ENCODE measurements at regions not wholly inside any gene's neighbourhood (a gene's known extent, or its start where the extent isn't known, plus 50 kb on each side); places are given as distances from the start of the nearest gene placed in this dataset.
"Not testable (repeated sequence)": the region's sequence is repeated elsewhere in the genome, so short reads cannot be mapped to it uniquely, and the experiment has no call there.

- not testable (repeated sequence) for TF ChIP-seq POLR2A (IDR thresholded peaks at IDR 0.05; ENCODE audit: low read depth, low read length); POLR2AphosphoS5 (IDR thresholded peaks at IDR 0.05; ENCODE audit: low read depth, low read length); TAF1 (IDR thresholded peaks at IDR 0.05; ENCODE audit: low read depth, low read length); PAX5 (IDR thresholded peaks at IDR 0.05; ENCODE audit: insufficient read depth, low read length, severe bottlenecking)
These were observed 81.0 kb upstream of the COBL start for GRCh38 chr7:51397608-51398007.
